HuH-7.5 (cell line): ENCODE measurements at regions not wholly inside any gene's neighbourhood (a gene's known extent, or its start where the extent isn't known, plus 50 kb on each side); places are given as distances from the start of the nearest gene placed in this dataset.

ENCODE experiments used
- DNase-seq: peaks from one replicate; pipeline ENCODE4 v3.0.0; 2011; ENCODE audit warnings: low spot score

GRCh38 chr10:3310016-3310784 is 137.6 kb upstream of the PITRM1 start:
- DNase-seq: no peak

DNA sequence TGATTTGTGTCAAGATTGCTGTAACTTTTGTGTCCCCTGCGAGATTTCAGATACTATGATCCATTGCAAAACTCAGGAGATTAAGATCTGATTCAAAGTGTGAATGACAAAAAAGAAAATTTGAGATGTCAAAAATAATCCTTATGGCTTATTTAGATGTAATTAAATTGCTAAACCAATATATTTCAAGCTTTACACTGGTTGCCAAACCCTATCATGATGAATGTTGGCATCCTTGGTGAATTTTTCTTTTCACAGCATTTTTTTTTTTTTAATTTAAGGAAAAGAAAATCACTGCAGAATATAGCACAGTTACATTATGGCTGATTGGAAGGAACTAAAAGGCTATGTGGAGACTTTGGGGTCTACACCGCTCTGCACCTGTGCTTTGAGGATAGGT is 133.5 kb upstream of the PITRM1 start:
- no peak for DNase-seq

DNA sequence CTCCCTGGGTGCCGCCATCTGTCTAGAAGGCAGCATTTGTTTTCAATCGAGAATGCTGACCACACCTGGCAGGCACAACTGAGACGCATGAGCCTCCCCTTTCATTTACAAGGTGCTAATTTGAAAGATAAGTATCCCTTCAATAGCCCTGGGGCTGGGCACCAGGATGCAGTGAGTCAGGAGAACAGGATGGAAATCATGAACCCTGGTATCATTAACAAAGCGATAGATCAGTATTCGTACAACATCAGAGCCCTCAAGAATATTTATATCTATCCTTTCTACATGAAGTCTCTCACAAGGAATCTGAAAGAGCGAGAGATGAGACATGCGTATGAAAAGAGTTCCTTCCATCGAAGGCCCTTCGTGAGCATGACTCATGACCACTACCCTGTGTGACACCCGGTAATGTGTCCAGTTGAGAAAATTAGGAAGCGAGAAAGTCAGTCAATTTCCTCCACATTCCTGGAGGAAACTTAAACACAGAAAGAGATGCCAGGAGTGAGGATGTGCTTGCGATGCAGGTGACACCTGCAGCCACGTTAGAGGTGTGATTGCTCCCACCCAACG is 123.1 kb upstream of the PITRM1 start:
- no peak for DNase-seq

DNA sequence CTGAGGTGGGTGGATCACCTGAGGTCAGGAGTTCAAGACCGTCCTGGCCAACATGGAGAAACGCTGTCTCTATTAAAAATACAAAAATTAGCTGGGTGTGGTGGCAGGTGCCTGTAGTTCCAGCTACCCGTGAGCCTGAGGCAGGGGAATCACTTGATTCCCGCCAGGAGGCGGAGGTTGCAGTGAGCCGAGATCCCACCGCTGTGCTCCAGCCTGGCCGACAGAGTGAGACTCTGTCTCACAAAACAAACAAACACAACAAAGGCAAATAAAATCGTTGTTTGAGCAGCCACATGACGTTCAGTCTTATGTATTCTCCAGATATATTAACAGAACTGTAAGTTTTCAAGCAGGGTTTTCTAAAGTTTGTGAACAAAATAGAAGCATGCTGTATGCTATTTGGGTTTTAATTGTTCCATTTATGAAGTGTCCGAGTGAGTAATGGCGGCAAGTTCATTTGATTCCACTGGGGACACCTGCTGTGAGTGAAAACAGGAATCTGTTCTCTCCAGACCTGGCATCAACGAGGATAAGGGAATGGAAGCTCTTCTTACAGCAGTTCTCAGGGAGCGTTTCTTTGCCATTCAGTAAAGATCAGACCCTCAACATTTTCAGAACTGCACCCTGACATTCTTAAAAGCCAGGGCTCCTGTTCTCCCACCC is 122.5 kb upstream of the PITRM1 start:
- DNase-seq: no peak

DNA sequence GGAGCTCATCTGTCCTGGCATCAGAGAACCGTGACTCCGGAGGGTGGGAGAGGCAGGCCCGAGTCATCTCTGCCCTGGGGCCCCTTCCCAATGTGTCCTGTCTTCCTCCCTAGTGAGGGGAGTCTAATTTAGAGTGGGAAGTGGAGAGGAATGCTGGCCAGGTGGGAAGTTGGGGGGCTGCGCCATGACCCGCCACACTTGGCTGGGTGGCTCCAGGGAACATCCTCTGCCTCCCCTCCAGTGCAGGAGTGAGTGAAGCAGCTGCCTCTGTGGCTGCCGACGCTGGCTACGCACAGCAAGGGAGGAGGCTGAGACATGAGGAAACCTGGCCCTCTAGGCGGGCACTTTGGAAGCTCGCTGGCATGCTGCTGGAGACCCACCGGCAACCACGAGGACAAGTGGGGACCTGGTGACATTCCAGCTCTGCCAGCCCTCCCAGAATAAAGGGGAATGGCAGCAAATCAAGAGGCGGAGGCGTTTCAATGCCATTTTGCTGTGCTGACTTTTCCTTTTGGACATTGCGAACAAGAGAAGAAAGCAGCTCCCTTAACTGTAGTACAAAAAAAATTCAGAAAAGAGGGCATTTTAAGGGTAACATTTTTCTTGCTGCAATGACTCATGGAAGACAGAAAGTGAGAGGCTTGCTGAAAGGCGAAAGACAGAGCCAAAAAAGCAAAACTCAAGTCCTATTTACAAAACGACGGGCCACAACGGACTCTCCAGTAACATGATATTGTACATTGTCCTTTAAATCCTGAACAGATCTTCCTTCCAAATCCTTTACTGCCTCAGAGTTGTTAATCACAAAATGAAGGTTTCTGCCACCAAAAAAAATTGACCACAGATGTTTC is 121.2 kb upstream of the PITRM1 start:
- DNase-seq: no peak

GRCh38 chr10:3292636-3293035 is 120.1 kb upstream of the PITRM1 start:
- DNase-seq: no peak

DNA sequence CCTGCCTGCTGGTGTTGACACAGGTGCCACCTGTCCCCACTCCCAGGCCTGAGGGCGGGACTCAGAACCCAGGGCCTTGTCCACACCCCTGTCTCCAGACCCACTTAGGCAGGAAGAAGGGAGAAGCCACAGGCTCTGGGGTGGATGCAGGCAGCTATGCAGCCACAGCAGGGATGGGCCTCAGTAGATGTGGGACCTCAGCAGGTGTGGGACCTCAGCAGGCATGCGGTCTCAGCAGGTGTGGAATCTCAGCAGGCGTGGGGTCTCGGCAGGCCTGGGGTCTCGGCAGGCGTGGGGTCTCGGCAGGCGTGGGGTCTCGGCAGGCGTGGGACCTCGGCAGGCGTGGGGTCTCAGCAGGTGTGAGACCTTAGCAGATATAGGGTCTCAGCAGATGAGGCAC is 118.0 kb upstream of the PITRM1 start:
- no peak for DNase-seq

DNA sequence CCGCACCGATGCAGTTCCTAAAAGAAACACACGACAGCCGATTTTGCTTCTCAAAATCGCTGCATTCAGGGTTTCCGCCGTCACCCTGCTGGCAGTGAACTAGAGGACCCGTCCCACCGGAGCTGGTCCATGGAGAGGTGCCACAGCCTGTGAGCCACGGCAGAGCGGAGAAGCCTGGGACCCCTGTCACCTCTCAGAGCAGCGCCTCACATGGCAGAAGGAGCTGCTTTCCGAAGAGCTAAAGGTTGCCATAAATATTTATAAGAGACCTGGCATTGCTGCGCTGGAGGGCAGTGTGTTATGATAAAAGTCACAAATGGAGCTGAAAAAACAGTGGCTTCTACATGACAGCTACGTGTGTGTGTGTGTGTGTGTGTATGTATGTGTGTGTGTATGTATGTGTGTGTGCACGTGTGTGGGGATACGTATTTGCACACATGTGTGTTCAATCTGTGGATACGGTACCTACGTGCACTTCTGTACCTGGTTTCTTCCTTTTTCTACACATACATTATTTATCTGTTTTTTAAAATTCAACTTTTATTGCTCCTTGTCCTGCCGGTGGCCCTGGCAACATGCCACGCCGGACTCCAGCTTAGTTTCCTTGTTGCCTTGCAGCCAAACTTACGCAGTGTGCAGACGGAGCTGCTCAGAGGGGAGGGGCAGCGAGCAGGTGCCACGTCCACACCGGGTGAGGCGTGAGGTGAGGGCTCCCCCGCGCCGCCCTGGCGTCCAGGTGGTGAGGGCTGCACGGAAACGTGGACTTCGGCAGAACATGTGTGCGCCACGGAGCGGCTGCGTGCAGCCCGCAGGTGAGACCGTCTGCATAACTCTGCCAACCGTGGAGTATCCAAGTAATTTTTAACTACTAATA is 115.2 kb upstream of the PITRM1 start:
- DNase-seq: no peak

- no peak for DNase-seq
Observed at GRCh38 chr10:3282674-3283017, 110.1 kb upstream of the PITRM1 start.

DNA sequence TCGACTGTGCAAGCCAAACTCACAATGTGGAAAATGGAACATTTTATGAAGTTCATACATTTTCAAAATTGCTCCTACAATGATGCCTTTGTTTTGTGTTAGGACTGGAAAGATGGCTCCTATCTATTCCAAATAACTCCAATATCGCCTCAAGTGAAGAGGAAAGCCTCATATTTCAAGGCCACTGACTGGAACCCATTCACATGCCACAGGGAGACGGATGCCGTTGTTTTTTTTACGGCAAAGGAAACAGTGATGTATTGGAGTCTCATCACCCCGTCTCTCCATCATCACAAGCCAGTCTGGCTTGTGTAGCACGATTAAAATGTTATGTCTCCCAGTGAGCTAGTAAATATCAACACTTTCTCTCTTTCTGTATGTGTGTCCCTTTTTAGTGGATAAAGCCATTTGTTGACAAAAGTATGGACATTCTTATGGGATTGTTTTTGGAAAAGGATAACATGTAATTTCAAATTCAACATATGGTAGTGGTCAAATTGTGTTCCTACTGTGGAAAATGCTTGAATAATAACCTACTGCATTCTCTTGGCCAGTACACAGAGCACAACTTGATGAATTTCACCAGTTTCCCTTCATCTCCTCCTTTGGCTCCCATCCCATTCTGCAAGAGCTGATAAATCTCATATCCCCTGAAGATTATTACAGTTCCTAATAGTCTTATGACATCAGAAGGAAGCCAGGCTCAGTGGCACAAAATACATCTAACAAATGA is 109.5 kb upstream of the PITRM1 start:
- no peak for DNase-seq

DNA sequence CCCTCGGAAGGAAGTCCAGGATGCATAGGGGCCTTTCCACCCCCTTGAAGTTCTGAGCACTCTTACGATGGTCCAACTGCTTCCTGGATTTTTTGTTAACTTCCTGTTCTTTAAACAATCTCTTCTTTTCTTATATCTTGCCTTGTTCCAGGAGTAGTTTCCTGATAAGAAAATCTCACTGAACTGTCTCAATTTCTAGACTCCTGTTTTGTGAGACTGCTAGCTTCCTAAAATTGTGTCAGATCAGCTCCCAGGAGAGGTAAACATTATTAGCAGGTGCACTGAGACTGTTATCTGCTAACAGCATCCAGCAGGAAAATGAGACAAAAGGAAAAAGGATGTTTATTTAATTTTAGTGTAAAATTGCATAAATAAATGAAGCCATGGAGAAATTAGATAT is 106.2 kb upstream of the PITRM1 start:
- no peak for DNase-seq

GRCh38 chr10:3277566-3277965 is 105.0 kb upstream of the PITRM1 start:
- DNase-seq: no peak

DNA sequence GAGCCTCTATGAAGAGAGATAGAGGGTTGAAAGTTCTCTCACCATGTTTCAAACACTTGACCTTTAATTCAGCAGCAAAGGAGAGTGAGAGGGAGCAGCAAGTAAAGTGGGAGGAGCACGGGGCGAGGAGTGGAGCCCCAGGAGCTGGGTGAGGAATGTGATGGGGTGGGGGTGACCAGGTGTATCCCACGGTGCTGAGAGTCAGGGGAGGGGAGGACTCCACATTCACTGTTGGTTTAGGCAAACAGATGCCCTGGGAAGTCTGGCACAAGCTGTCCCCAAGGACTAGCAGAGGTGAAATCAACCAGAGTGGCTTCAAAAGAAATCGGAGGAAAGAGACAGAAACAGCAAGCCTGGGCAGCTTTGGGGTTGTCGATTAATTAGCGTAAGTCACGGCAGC is 101.8 kb upstream of the PITRM1 start:
- DNase-seq: no peak

GRCh38 chr10:3273966-3274365 is 101.4 kb upstream of the PITRM1 start:
- no peak for DNase-seq

DNA sequence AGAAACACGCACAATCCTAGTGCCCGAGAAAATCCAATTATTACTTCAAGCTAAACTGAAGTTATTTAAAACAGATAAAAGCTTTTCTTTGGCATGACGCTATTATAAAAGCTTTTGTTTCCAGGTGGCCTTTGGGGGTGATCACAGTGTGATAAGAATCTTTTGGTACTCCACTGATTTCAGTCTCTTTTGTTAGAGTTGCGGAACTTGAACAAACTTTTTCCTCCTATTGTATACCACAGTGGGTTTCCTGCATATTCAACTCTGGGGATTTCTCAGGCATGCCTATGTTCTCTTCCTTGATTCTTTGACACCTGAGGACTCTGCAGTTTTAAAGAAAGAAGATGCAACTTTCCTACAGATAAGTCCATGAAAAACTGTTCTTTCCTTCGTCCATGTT is 99.7 kb upstream of the PITRM1 start:
- no peak for DNase-seq

DNA sequence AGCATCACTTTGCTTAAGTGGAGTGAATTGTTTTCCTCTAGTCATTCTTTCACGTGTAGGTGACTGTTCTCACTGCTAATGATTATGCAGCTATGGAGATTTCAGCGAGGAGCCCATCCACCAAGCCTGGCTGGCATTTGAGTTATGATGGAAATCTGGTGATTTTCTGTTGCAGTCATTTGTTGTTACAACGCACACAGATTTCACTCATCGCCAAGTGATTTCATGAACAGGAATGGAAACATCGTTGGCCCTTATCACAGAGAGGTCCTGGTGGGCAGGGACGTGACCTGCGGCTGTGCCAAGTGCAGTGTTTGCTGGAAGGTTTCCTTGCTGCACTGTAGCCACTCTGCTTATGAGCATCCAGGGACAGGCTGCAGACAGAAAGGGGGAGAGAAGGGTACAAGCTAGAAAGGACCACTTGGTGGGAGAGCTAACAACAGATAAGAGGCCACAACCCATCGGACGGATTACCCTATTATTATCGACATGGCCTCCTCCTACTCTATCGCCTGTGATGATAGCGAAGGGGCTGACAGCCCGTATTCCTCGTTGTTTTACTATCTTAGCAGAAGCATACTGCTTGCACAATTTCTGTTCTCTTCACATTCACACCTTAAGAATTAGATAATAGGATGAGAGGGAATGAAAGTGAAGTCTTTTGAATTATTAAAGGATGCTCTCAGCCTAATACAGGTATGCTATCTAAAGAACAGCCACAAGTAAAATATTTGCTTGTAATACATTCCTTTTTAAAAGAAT is 99.0 kb upstream of the PITRM1 start:
- no peak for DNase-seq

GRCh38 chr10:3270577-3271316 is 98.2 kb upstream of the PITRM1 start:
- no peak for DNase-seq

DNA sequence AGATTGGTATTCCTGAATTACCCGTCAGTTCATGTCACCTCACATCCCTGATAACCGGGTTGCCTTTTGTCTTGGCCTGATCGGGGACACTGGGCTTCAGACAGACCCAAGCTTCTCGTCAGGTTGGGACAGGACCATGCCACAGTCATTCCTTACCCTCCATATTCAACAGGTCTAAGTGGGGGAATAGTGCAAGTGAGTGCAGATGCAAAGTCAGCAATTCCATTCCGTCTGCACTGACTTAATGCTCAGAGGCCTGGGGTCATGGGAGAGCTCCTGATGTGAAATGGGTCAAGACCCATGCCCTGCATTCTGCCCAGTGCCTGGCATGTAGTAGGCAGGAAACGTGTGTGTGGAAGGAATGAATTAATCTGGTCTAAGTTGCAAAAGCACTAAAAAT is 95.4 kb upstream of the PITRM1 start:
- DNase-seq: no peak

DNA sequence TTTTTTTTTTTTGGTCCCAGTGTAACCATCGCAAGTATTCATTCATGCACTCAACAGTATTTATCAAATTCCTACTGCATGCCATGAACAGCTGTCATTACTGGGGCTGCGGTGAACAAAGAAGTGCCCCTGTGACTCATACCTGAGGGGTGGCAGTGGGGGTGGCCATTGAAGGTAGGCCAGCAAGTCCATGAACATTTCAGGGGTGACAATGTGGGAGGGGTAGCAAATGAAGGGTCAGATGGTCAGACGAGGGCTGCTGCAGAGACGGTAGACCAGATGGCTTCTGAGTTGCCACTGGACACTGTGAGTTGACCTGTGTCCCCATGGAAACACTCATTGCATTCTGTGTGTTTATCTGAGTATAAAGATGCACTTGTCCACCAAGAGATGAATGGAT is 92.5 kb upstream of the PITRM1 start:
- DNase-seq: no peak
